Osteocyte (in vitro differentiated cells): ENCODE measurements at regions not wholly inside any gene's neighbourhood (a gene's known extent, or its start where the extent isn't known, plus 50 kb on each side); places are given as distances from the start of the nearest gene placed in this dataset.

Source experiments
- DNase-seq: peaks from one replicate; pipeline ENCODE4 v3.0.0; 2021; ENCODE audit warnings: mixed read lengths; ENCODE audit not compliant: unreplicated experiment; ENCODE audit errors: extremely low spot score
- H3K27ac Mint-ChIP-seq: one replicate; pipeline ENCODE4 v1.8.0; 2021; ENCODE audit warnings: mild to moderate bottlenecking, mixed read lengths; ENCODE audit not compliant: unreplicated experiment
- H3K27me3 Mint-ChIP-seq: one replicate; pipeline ENCODE4 v1.8.0; 2021; ENCODE audit warnings: mixed read lengths; ENCODE audit not compliant: unreplicated experiment
- H3K36me3 Mint-ChIP-seq: one replicate; pipeline ENCODE4 v1.8.0; 2021; ENCODE audit warnings: mixed read lengths; ENCODE audit not compliant: unreplicated experiment
- H3K4me1 Mint-ChIP-seq: one replicate; pipeline ENCODE4 v1.8.0; 2021; ENCODE audit warnings: mixed read lengths; ENCODE audit not compliant: unreplicated experiment
- H3K4me3 Mint-ChIP-seq: one replicate; pipeline ENCODE4 v1.8.0; 2021; ENCODE audit warnings: mild to moderate bottlenecking, moderate library complexity, mixed read lengths; ENCODE audit not compliant: unreplicated experiment
- H3K9me3 Mint-ChIP-seq: one replicate; pipeline ENCODE4 v1.8.0; 2021; ENCODE audit warnings: mixed read lengths; ENCODE audit not compliant: unreplicated experiment
- CTCF ChIP-seq: fragments of 200-600 bp; sonication (generic); IDR thresholded peaks from 2 replicates; pipeline ENCODE4 v1.5.0; 2021; ENCODE audit warnings: antibody characterized with exemption, mild to moderate bottlenecking, moderate library complexity

GRCh38 chr9:18422296-18423036 lies 51.5 kb upstream of the ADAMTSL1 start:
- DNase-seq: no peak
- no peak overlapping the region for H3K27ac Mint-ChIP-seq
- H3K36me3 Mint-ChIP-seq: no peaks in the 10 kb centered on the region
- H3K27me3 Mint-ChIP-seq: no peaks in the 10 kb centered on the region
- H3K9me3 Mint-ChIP-seq: no peaks in the 10 kb centered on the region
- TF ChIP-seq CTCF: no peak
- H3K4me1 Mint-ChIP-seq: no peaks in the 10 kb centered on the region
- H3K4me3 Mint-ChIP-seq: no peak overlapping the region

- H3K4me1 Mint-ChIP-seq: no peaks in the 10 kb centered on the region
- TF ChIP-seq CTCF: no peak
- no peak overlapping the region for H3K4me3 Mint-ChIP-seq
- H3K27ac Mint-ChIP-seq: no peak overlapping the region
- no peaks in the 10 kb centered on the region for H3K27me3 Mint-ChIP-seq
- H3K9me3 Mint-ChIP-seq: no peaks in the 10 kb centered on the region
- no peak for DNase-seq
- no peaks in the 10 kb centered on the region for H3K36me3 Mint-ChIP-seq
Observed at GRCh38 chr9:18423791-18424531, 50.0 kb upstream of the ADAMTSL1 start.
